ENCODE measurements at regions not wholly inside any gene's neighbourhood (a gene's known extent, or its start where the extent isn't known, plus 50 kb on each side); places are given as distances from the start of the nearest gene placed in this dataset.

DNA sequence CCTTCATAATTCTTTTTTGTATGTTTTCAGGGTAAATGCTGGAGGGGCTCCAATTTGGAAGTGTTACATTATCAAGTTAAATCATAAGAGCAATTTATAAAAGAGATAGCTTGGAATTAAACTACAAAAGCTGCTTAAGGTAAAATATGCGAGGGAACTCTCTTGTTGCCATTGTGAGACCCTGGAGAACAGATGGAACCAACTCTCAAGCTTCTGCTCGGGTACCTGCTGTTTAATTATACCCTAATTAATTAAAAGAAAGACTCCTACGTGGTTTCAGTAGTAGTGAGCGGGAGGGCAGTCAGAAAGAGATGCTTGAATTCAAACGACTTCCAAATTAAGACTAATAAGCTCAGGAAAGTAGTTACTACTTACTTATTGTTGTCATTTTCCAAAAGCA, 313.1 kb upstream of the TACR3 start:
- TF ChIP-seq, protein P1, sequence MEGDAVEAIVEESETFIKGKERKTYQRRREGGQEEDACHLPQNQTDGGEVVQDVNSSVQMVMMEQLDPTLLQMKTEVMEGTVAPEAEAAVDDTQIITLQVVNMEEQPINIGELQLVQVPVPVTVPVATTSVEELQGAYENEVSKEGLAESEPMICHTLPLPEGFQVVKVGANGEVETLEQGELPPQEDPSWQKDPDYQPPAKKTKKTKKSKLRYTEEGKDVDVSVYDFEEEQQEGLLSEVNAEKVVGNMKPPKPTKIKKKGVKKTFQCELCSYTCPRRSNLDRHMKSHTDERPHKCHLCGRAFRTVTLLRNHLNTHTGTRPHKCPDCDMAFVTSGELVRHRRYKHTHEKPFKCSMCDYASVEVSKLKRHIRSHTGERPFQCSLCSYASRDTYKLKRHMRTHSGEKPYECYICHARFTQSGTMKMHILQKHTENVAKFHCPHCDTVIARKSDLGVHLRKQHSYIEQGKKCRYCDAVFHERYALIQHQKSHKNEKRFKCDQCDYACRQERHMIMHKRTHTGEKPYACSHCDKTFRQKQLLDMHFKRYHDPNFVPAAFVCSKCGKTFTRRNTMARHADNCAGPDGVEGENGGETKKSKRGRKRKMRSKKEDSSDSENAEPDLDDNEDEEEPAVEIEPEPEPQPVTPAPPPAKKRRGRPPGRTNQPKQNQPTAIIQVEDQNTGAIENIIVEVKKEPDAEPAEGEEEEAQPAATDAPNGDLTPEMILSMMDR (IDR thresholded peaks at IDR 0.05) = no peak
- no peak for TF ChIP-seq EZH2 (IDR thresholded peaks at IDR 0.05; ENCODE audit: borderline replicate concordance, insufficient read depth, low read depth, low read length, poor library complexity, severe bottlenecking)

Measured in B cell (primary cell).